ENCODE measurements at regions not wholly inside any gene's neighbourhood (a gene's known extent, or its start where the extent isn't known, plus 50 kb on each side); places are given as distances from the start of the nearest gene placed in this dataset.

GRCh38 chr20:23193801-23194384 lies 107.8 kb upstream of the CD93 start:
- TF ChIP-seq ELK1 (IDR thresholded peaks at IDR 0.05; ENCODE audit: low read depth, low read length): no peak
- no peak for TF ChIP-seq JUN (IDR thresholded peaks at IDR 0.05)
- TF ChIP-seq CTCF (IDR thresholded peaks at IDR 0.05): no peak
- no peak for TF ChIP-seq EHMT2 (IDR thresholded peaks at IDR 0.05; ENCODE audit: low read depth)
